ENCODE measurements at regions not wholly inside any gene's neighbourhood (a gene's known extent, or its start where the extent isn't known, plus 50 kb on each side); places are given as distances from the start of the nearest gene placed in this dataset.

DNA sequence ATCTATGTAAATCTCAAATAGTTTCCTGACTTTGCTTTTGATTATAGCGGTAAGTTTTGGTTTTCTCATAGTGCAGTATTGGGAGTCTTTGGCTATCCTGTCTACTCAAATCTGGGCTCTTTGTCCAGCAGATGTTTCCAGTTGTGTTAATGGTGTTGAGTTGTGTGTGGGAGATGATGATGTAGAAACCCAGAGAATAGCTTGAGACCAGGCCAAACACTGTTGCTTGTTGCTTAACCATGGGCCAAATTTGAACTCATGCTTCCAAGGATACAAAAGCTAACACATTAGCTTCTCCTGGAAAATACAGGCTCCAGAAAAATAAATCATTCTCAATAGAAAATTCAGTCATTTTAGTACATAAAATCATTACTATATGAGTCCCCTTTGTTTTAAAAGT, 82.6 kb upstream of the GYPA start:
- TF ChIP-seq POLR2A (IDR thresholded peaks at IDR 0.05; ENCODE audit: low read depth, low read length) (no peak), POLR2AphosphoS5 (IDR thresholded peaks at IDR 0.05; ENCODE audit: low read depth, low read length) (no peak), TAF1 (IDR thresholded peaks at IDR 0.05; ENCODE audit: borderline replicate concordance, low read depth, low read length) (no peak)

Data from GM12892 (cell line).